ENCODE measurements at regions not wholly inside any gene's neighbourhood (a gene's known extent, or its start where the extent isn't known, plus 50 kb on each side); places are given as distances from the start of the nearest gene placed in this dataset.

DNA sequence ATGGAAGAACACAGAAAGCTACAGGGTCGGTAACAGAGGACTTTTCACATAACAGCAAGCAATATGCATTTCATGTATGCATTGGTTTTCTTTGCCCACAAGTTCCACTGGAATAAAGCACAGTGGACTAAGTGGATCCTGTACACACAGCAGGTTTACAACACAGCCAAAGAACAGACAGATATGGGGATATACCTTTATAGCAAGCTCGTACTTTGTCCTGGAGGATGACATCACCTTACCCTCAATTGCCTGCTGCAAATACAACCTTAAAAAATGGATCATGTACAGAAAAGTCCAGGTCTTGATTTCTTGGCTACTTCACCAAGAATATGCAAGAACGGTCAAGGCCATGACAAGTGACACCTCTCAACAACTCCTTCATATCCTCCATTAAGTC is 1445.5 kb downstream of the MAT2B start:
- Histone ChIP-seq H3K9me2 (ENCODE audit: insufficient read depth, low read length) (no peaks in the 10 kb centered on the region), H4K20me1 (ENCODE audit: insufficient read depth, low read length) (no peaks in the 10 kb centered on the region), H3K9me3 (ENCODE audit: low read length) (no peaks in the 10 kb centered on the region), H3K4me2 (ENCODE audit: low read length) (no peak overlapping the region), H3K36me3 (ENCODE audit: insufficient read depth, low read length) (no peaks in the 10 kb centered on the region), H3K27ac (ENCODE audit: low read depth, low read length, poor library complexity, severe bottlenecking) (no peak overlapping the region), H3K4me3 (ENCODE audit: low read depth, low read length, poor library complexity, severe bottlenecking) (no peak overlapping the region), H2AFZ (ENCODE audit: low read length) (no peak overlapping the region), H3K79me2 (ENCODE audit: insufficient read depth, low read depth, low read length) (no peaks in the 10 kb centered on the region), H3K4me1 (ENCODE audit: insufficient read depth, low read length, poor library complexity, severe bottlenecking) (no peaks in the 10 kb centered on the region)
- no peak for DNase-seq (ENCODE audit: low spot score)
- TF ChIP-seq CTCF (conservative IDR thresholded peaks at IDR 0.05; ENCODE audit: low read length) (no peak), EZH2phosphoT487 (IDR thresholded peaks at IDR 0.05; ENCODE audit: borderline replicate concordance, low read depth, low read length) (no peak)
- no TSS peak for BruUV-seq (replicated peaks)
- POLR2A ChIA-PET = no interaction called here
- CTCF ChIA-PET (ENCODE audit: unreplicated experiment) = no interaction called here
- intact Hi-C loops (cut with micrococcal nuclease; ENCODE audit: unreplicated experiment) = no loop called here

GRCh38 chr5:164951570-164951969 is 1446.2 kb downstream of the MAT2B start:
- Histone ChIP-seq H3K4me2 (ENCODE audit: low read length) (no peak overlapping the region), H3K9me3 (ENCODE audit: low read length) (no peaks in the 10 kb centered on the region), H3K79me2 (ENCODE audit: insufficient read depth, low read depth, low read length) (no peaks in the 10 kb centered on the region), H3K36me3 (ENCODE audit: insufficient read depth, low read length) (no peaks in the 10 kb centered on the region), H3K27ac (ENCODE audit: low read depth, low read length, poor library complexity, severe bottlenecking) (no peak overlapping the region), H3K4me3 (ENCODE audit: low read depth, low read length, poor library complexity, severe bottlenecking) (no peak overlapping the region), H3K4me1 (ENCODE audit: insufficient read depth, low read length, poor library complexity, severe bottlenecking) (no peaks in the 10 kb centered on the region), H3K9me2 (ENCODE audit: insufficient read depth, low read length) (no peaks in the 10 kb centered on the region), H4K20me1 (ENCODE audit: insufficient read depth, low read length) (no peaks in the 10 kb centered on the region), H2AFZ (ENCODE audit: low read length) (no peak overlapping the region)
- ChIA-PET CTCF (ENCODE audit: unreplicated experiment) (no interaction called here), POLR2A (interaction anchor here (0.5 kb wide), 1 partner anchor 1178 kb away, joined by 3 read pairs; no protein-coding TSS in a partner anchor)
- no peak for DNase-seq (ENCODE audit: low spot score)
- TF ChIP-seq CTCF (conservative IDR thresholded peaks at IDR 0.05; ENCODE audit: low read length) (no peak), EZH2phosphoT487 (IDR thresholded peaks at IDR 0.05; ENCODE audit: borderline replicate concordance, low read depth, low read length) (no peak)
- intact Hi-C loops (cut with micrococcal nuclease; ENCODE audit: unreplicated experiment) = no loop called here
- no TSS peak for BruUV-seq (replicated peaks)

GRCh38 chr5:164958688-164959087 is 1453.3 kb downstream of the MAT2B start:
- DNase-seq (ENCODE audit: low spot score) = no peak
- Histone ChIP-seq H3K4me1 (ENCODE audit: insufficient read depth, low read length, poor library complexity, severe bottlenecking) (no peaks in the 10 kb centered on the region), H3K79me2 (ENCODE audit: insufficient read depth, low read depth, low read length) (no peaks in the 10 kb centered on the region), H2AFZ (ENCODE audit: low read length) (no peak overlapping the region), H3K27ac (ENCODE audit: low read depth, low read length, poor library complexity, severe bottlenecking) (no peak overlapping the region), H3K4me2 (ENCODE audit: low read length) (no peak overlapping the region), H3K9me3 (ENCODE audit: low read length) (no peaks in the 10 kb centered on the region), H3K4me3 (ENCODE audit: low read depth, low read length, poor library complexity, severe bottlenecking) (no peak overlapping the region), H4K20me1 (ENCODE audit: insufficient read depth, low read length) (no peaks in the 10 kb centered on the region), H3K36me3 (ENCODE audit: insufficient read depth, low read length) (no peaks in the 10 kb centered on the region), H3K9me2 (ENCODE audit: insufficient read depth, low read length) (no peaks in the 10 kb centered on the region)
- intact Hi-C loops (cut with micrococcal nuclease; ENCODE audit: unreplicated experiment) = no loop called here
- CTCF ChIA-PET (ENCODE audit: unreplicated experiment) = no interaction called here
- TF ChIP-seq CTCF (conservative IDR thresholded peaks at IDR 0.05; ENCODE audit: low read length) = peak; percentile 61
- no peak for TF ChIP-seq EZH2phosphoT487 (IDR thresholded peaks at IDR 0.05; ENCODE audit: borderline replicate concordance, low read depth, low read length)
- no TSS peak for BruUV-seq (replicated peaks)
- POLR2A ChIA-PET = no interaction called here
